Esophagus squamous epithelium (tissue), 5 donors: ENCODE measurements at regions not wholly inside any gene's neighbourhood (a gene's known extent, or its start where the extent isn't known, plus 50 kb on each side); places are given as distances from the start of the nearest gene placed in this dataset.

ENCODE experiments used
- DNase-seq: peaks from one replicate; lab custom pipeline; 2025; lab: John Stamatoyannopoulos, UW
- H3K27ac ChIP-seq, 4 donors: fragments of 200-600 bp; sonication (generic); one replicate each; pipeline ENCODE4 v1.5.1; 2016 to 2019; ENCODE audit warnings: mild to moderate bottlenecking in 1 of 4
- H3K27me3 ChIP-seq, 4 donors: fragments of 200-600 bp; sonication (generic); 1 replicate in 3 of 4; 2 replicates in 1 of 4; pipeline versions ENCODE4 v1.5.1 to v1.6.0; 2017 to 2021; ENCODE audit warnings: antibody characterized with exemption in 1 of 4
- H3K36me3 ChIP-seq, 3 donors: fragments of 200-600 bp; sonication (generic); one replicate each; pipeline ENCODE4 v1.5.1; 2016 to 2019
- H3K4me1 ChIP-seq, 3 donors: fragments of 200-600 bp; sonication (generic); one replicate each; pipeline ENCODE4 v1.5.1; 2017 to 2019
- H3K4me3 ChIP-seq, 4 donors: fragments of 200-600 bp; sonication (generic); 1 replicate in 3 of 4; 2 replicates in 1 of 4; pipeline ENCODE4 v1.5.1; 2016 to 2019; ENCODE audit warnings: mild to moderate bottlenecking in 2 of 4, moderate library complexity in 1 of 4
- H3K9me3 ChIP-seq, 3 donors: fragments of 200-600 bp; sonication (generic); one replicate each; pipeline ENCODE4 v1.5.1; 2016 to 2019
- POLR2A ChIP-seq, 4 donors: fragments of 450-650 bp; IDR thresholded peaks; one replicate each; pipeline ENCODE4 v1.6.1; 2017; ENCODE audit warnings: antibody characterized with exemption in 4 of 4, mild to moderate bottlenecking in 4 of 4, moderate library complexity in 3 of 4
- WGBS, 2 donors: methylation state at CpG; one replicate each; pipeline ENCODE4 v1.1.5; 2018; 5-methylcytosine and 5-hydroxymethylcytosine counted together
- intact Hi-C: fragments of 100-400 bp; cut with DNase I; formaldehyde crosslinking; loops from one replicate; pipeline ENCODE4 v1.15.0; 2022
- TF ChIP-seq, protein P1 (sequence below), 6 experiments: fragments of 450-650 bp in 4 of 6; fragments of 200-600 bp in 2 of 6; sonication (generic) in 2 of 6; IDR thresholded peaks; one replicate each; pipeline ENCODE4 v1.5.1; 2016 to 2019; ENCODE audit warnings: antibody characterized with exemption in 6 of 6, mild to moderate bottlenecking in 4 of 6, moderate library complexity in 4 of 6
- donor health status: DM: yes; HTN: yes; CAD: no.

DNA sequence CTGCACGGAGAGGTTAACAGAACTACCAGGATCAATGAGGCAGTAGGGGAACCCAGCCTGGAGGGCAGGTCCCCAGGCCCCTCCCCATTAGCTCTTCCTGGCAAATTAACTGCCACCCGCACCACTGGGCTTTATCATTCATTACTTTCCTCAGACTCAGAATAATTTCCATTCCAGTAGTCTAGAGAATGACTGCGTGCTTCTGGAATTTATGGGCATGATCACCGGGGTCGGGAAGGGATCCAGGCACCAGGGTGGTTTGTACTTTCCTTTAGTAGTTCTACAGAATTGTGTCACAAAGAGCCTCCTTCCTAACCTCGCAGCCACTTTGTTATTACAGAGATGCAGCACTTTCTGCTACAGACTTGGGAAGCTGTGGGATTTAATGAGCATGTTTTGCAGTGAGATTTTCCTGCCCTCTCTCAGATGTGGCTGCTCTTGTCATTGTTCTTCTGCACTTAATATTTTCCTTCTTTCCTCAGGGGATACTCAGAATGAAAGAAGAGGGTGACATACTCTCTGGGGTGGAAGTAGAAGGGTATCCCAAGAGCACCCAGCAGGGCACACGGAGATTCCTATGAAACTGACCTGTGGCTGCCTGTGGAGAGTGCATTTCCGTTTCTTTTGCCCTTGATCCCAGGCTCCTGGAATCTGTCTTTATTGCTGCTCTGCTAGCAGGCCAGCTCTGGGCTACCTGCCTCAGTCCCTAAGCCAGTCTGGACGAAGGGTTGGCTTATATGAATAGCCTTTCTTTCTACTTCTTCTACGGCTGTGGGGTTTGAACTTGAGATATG is 285.0 kb upstream of the SLC10A2 start:
- H3K4me1 ChIP-seq: no peaks in the 10 kb centered on the region
- no peaks in the 10 kb centered on the region for H3K9me3 ChIP-seq
- no peaks in the 10 kb centered on the region for H3K36me3 ChIP-seq
- TF ChIP-seq, protein P1, sequence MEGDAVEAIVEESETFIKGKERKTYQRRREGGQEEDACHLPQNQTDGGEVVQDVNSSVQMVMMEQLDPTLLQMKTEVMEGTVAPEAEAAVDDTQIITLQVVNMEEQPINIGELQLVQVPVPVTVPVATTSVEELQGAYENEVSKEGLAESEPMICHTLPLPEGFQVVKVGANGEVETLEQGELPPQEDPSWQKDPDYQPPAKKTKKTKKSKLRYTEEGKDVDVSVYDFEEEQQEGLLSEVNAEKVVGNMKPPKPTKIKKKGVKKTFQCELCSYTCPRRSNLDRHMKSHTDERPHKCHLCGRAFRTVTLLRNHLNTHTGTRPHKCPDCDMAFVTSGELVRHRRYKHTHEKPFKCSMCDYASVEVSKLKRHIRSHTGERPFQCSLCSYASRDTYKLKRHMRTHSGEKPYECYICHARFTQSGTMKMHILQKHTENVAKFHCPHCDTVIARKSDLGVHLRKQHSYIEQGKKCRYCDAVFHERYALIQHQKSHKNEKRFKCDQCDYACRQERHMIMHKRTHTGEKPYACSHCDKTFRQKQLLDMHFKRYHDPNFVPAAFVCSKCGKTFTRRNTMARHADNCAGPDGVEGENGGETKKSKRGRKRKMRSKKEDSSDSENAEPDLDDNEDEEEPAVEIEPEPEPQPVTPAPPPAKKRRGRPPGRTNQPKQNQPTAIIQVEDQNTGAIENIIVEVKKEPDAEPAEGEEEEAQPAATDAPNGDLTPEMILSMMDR (IDR thresholded peaks at IDR 0.05): no peak
- TF ChIP-seq POLR2A (IDR thresholded peaks at IDR 0.05): no peak
- H3K4me3 ChIP-seq: no peak overlapping the region
- no peak for DNase-seq
- H3K27ac ChIP-seq: no peak overlapping the region
- WGBS, 2 donors: 32 to 38% methylated on average over 10 of the region's 10 CpGs
- intact Hi-C loops: no loop called here
- H3K27me3 ChIP-seq: no peaks in the 10 kb centered on the region

DNA sequence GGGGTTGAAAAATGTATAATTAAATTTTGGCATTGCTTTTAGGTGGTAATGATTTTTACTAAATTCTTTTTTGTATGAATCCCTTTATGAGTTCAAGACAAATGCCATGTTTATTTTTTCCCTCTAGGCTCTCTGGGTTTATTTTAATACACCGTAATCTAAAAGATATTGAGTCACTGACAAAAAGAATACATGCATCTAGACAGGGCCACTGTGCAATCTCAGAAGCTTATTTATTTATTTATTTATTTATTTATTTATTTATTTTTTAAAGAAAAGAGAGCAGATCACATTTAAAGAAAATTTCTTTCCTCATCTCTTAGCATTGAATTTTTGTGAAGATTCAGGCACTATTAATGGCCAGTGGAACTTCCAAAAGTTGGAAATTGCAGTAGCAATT is 283.9 kb upstream of the SLC10A2 start:
- WGBS, 2 donors: 61% methylated on average over 1 of the region's 1 CpG
- no peak overlapping the region for H3K27ac ChIP-seq
- intact Hi-C loops: no loop called here
- H3K9me3 ChIP-seq: no peaks in the 10 kb centered on the region
- DNase-seq: no peak
- no peaks in the 10 kb centered on the region for H3K36me3 ChIP-seq
- no peak for TF ChIP-seq POLR2A (IDR thresholded peaks at IDR 0.05)
- TF ChIP-seq, protein P1 (IDR thresholded peaks at IDR 0.05): no peak
- no peaks in the 10 kb centered on the region for H3K4me1 ChIP-seq
- H3K4me3 ChIP-seq: no peak overlapping the region
- H3K27me3 ChIP-seq: no peaks in the 10 kb centered on the region

DNA sequence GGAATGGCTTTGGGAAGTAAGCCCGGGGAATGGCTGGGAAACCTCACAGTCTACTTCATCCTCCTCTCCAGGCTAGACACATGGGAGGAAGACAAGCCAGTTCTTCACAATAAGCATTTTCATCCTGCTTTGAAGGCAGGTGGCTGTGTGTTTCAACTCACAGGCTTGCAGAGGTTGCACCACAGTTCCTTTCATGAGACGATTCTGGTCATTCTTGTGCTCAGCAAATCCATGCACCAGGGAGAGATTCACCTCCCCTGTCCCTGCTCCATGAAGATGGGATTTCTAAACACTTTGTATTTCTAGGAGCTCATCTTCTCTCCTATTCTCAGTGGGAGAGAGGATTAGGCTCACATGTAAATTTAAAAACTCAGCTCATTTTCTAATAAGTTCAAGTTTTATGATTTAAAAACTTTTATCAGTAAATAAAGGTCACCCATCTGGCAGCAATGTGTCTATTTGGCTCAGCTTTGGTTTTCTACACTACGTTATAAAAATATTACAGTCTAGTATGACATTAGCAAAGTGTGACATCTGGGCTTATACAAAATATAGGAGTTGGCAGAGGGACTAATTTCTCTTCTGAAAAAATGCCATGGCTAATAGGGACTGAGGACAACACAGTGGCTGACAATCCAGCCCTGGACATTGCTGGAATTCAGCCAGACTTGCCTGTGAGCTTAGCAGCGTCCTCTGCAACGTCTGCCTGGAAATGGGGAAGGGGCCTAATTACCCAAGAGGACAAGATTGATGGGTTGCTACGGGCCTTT is 283.2 kb upstream of the SLC10A2 start:
- H3K27me3 ChIP-seq: no peaks in the 10 kb centered on the region

DNA sequence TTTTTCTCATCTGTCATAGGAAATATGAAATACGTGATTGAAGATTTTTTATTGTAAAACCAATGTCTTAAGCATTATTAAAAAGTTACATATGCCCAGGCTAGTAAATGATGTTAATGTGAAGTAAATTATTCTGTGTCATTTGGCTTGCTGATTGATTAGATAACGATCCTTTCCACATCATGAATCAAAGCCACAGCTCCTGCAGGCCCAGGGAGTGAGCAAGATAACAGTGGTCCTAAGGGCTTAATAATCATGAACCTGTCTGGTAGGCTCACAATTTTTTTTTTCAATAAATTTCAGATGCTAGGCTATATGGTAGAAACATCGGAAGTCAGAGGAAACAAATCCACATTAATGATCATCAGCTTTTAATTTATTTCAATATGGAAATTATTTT is 269.0 kb upstream of the SLC10A2 start:
- Histone ChIP-seq H3K27ac (no peak overlapping the region), H3K9me3 (no peaks in the 10 kb centered on the region), H3K36me3 (no peaks in the 10 kb centered on the region), H3K4me3 (no peak overlapping the region), H3K4me1 (no peaks in the 10 kb centered on the region), H3K27me3 (no peaks in the 10 kb centered on the region)
- intact Hi-C loops: no loop called here
- DNase-seq: no peak
- TF ChIP-seq, protein P1 (IDR thresholded peaks at IDR 0.05): no peak
- TF ChIP-seq POLR2A (IDR thresholded peaks at IDR 0.05): no peak
- WGBS, 2 donors: 73 to 89% methylated on average over 3 of the region's 3 CpGs

More for the DNA sequence above, 283.2 kb upstream of the SLC10A2 start:
- no peak for DNase-seq
- TF ChIP-seq, protein P1 (IDR thresholded peaks at IDR 0.05): no peak
- TF ChIP-seq POLR2A (IDR thresholded peaks at IDR 0.05): no peak
- Histone ChIP-seq H3K4me3 (no peak overlapping the region), H3K27ac (no peak overlapping the region), H3K36me3 (no peaks in the 10 kb centered on the region), H3K4me1 (no peaks in the 10 kb centered on the region), H3K9me3 (no peaks in the 10 kb centered on the region)
- intact Hi-C loops: no loop called here
- WGBS, 2 donors: 28 to 34% methylated on average over 6 of the region's 6 CpGs

DNA sequence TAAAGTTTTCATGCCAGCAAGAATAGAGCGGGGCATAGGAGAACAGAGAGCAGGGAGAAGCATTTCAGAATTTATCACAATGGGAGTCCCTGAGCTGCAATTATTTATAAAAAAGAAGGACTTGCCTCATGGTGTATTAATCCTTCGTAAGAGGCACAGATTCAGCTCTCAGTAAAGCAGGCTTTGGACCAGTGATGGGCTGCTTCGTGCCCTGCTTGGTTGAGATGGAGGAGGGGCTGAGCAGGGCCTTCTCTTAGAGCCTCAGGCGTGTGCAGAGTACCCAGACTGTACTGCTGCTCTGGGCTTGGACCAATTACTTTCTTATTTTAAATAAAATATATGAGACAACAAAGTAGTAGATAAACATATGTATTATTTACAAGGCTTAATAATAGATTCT is 265.7 kb upstream of the SLC10A2 start:
- 66 to 70% methylated on average over 4 of the region's 4 CpGs for WGBS, 2 donors
- Histone ChIP-seq H3K4me3 (no peak overlapping the region), H3K9me3 (no peaks in the 10 kb centered on the region), H3K36me3 (no peaks in the 10 kb centered on the region), H3K27me3 (no peaks in the 10 kb centered on the region), H3K27ac (no peak overlapping the region), H3K4me1 (no peaks in the 10 kb centered on the region)
- intact Hi-C loops: no loop called here
- no peak for DNase-seq
- TF ChIP-seq POLR2A (IDR thresholded peaks at IDR 0.05): no peak
- TF ChIP-seq, protein P1 (IDR thresholded peaks at IDR 0.05): no peak
